GM18951 (cell line): ENCODE measurements at regions not wholly inside any gene's neighbourhood (a gene's known extent, or its start where the extent isn't known, plus 50 kb on each side); places are given as distances from the start of the nearest gene placed in this dataset.
"Not testable (repeated sequence)": the region's sequence is repeated elsewhere in the genome, so short reads cannot be mapped to it uniquely, and the experiment has no call there.

ENCODE experiments used
- POLR2A ChIP-seq: IDR thresholded peaks from 4 replicates; pipeline ENCODE4 v1.6.1; 2011; ENCODE audit warnings: mild to moderate bottlenecking; ENCODE audit not compliant: insufficient read length, insufficient read depth; ENCODE audit errors: extremely low read depth
- in situ Hi-C: fragments of 300-500 bp; cut with MboI; formaldehyde crosslinking; loops from one replicate; pipeline ENCODE4 v1.12.0; 2022; ENCODE audit warnings: low sequenced_read_pairs, mixed read lengths, inconsistent platforms; ENCODE audit not compliant: unreplicated experiment

GRCh38 chr20:53739799-53740785, 146.5 kb upstream of the ZNF217 start:
- no peak for TF ChIP-seq POLR2A
- in situ Hi-C loops: loop anchor here (10.0 kb wide), 1 partner anchor 125 kb away; no protein-coding TSS in a partner anchor

- in situ Hi-C loops: loop anchor here (10.0 kb wide), 1 partner anchor 126 kb away; no protein-coding TSS in a partner anchor
- TF ChIP-seq POLR2A: no peak
Measured at GRCh38 chr20:53738945-53739798, 145.5 kb upstream of the ZNF217 start.

GRCh38 chr20:53738039-53738944, 144.7 kb upstream of the ZNF217 start:
- in situ Hi-C loops: loop anchor here (10.0 kb wide), 1 partner anchor 127 kb away; no protein-coding TSS in a partner anchor
- no peak for TF ChIP-seq POLR2A

- in situ Hi-C loops: loop anchor here (10.0 kb wide), 1 partner anchor 127 kb away; no protein-coding TSS in a partner anchor
- TF ChIP-seq POLR2A: no peak
Measured at GRCh38 chr20:53737396-53738038, 143.9 kb upstream of the ZNF217 start.

- in situ Hi-C loops: loop anchor here (10.0 kb wide), 1 partner anchor 128 kb away; no protein-coding TSS in a partner anchor
- TF ChIP-seq POLR2A: no peak
Measured at GRCh38 chr20:53736757-53737395, 143.2 kb upstream of the ZNF217 start.

GRCh38 chr20:53736122-53736756, 142.6 kb upstream of the ZNF217 start:
- no peak for TF ChIP-seq POLR2A
- in situ Hi-C loops: loop anchor here (10.0 kb wide), 1 partner anchor 129 kb away; no protein-coding TSS in a partner anchor

- in situ Hi-C loops: loop anchor here (10.0 kb wide), 1 partner anchor 129 kb away; no protein-coding TSS in a partner anchor
Measured at GRCh38 chr20:53735536-53736050, 142.0 kb upstream of the ZNF217 start.

GRCh38 chr20:53734006-53734688, 140.5 kb upstream of the ZNF217 start:
- no peak for TF ChIP-seq POLR2A
- in situ Hi-C loops: loop anchor here (10.0 kb wide), 1 partner anchor 131 kb away; no protein-coding TSS in a partner anchor

More at GRCh38 chr20:53735536-53736050, 142.0 kb upstream of the ZNF217 start:
- TF ChIP-seq POLR2A: no peak

GRCh38 chr20:53731595-53731994, 138.0 kb upstream of the ZNF217 start:
- TF ChIP-seq POLR2A: no peak
- in situ Hi-C loops: loop anchor here (10.0 kb wide), 1 partner anchor 133 kb away; no protein-coding TSS in a partner anchor

GRCh38 chr20:53728359-53728758, 134.7 kb upstream of the ZNF217 start:
- TF ChIP-seq POLR2A: no peak
- in situ Hi-C loops: no loop called here

GRCh38 chr20:53727239-53727638, 133.6 kb upstream of the ZNF217 start:
- in situ Hi-C loops: not testable (repeated sequence)
